ENCODE measurements at regions not wholly inside any gene's neighbourhood (a gene's known extent, or its start where the extent isn't known, plus 50 kb on each side); places are given as distances from the start of the nearest gene placed in this dataset.
A peak's percentile ranks its signal among the peaks of the same experiment; 100 is the strongest.

GRCh38 chr11:130624971-130625544, 176.6 kb downstream of the ADAMTS15 start:
- no peak overlapping the region for H3K4me3 ChIP-seq (replicated peaks in 1 of 2; ENCODE audit: low read depth in 2 of 2, low read length in 2 of 2)
- no peak for TF ChIP-seq CTCF (IDR thresholded peaks at IDR 0.05; ENCODE audit: low read depth, low read length)
- no peak for DNase-seq (ENCODE audit: low read depth in 2 of 2)

- no peak for DNase-seq (ENCODE audit: low read depth in 2 of 2)
- no peak overlapping the region for H3K4me3 ChIP-seq (replicated peaks in 1 of 2; ENCODE audit: low read depth in 2 of 2, low read length in 2 of 2)
- TF ChIP-seq CTCF (IDR thresholded peaks at IDR 0.05; ENCODE audit: low read depth, low read length) = no peak
Measured at GRCh38 chr11:130625578-130626306, 177.3 kb downstream of the ADAMTS15 start.

- H3K4me3 ChIP-seq (replicated peaks in 1 of 2; ENCODE audit: low read depth in 2 of 2, low read length in 2 of 2) = no peak overlapping the region
- TF ChIP-seq CTCF (IDR thresholded peaks at IDR 0.05; ENCODE audit: low read depth, low read length) = no peak
- DNase-seq (ENCODE audit: low read depth in 2 of 2) = no peak
Measured at GRCh38 chr11:130629039-130629438, 180.6 kb downstream of the ADAMTS15 start.

GRCh38 chr11:130631119-130631518, 182.7 kb downstream of the ADAMTS15 start:
- TF ChIP-seq CTCF (IDR thresholded peaks at IDR 0.05; ENCODE audit: low read depth, low read length) = no peak
- H3K4me3 ChIP-seq (replicated peaks in 1 of 2; ENCODE audit: low read depth in 2 of 2, low read length in 2 of 2) = no peak overlapping the region
- DNase-seq (ENCODE audit: low read depth in 2 of 2) = peak; percentile 57 to 97

DNA sequence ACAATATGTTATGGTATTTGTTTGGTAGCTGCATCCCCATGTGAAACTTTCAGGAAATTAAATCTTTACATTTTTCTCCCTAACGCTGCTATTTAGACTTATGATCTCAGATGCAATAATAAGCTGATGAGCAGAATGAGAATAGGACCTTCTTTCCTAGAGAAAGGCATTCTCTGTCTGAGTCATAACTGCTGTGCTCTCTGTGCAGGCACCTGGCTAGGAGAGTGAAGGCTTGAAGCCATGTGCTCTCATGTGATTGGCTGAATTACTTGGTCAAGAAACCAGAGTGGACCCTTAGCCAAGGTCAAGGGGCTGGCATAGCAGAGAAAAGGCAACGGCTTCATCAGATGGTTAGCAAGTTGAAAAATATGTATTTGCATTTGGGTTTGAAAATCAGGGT, 185.0 kb downstream of the ADAMTS15 start:
- peak in 1 of 2 donors; percentile 43 for DNase-seq (ENCODE audit: low read depth in 2 of 2)
- H3K4me3 ChIP-seq (replicated peaks in 1 of 2; ENCODE audit: low read depth in 2 of 2, low read length in 2 of 2) = no peak overlapping the region
- TF ChIP-seq CTCF (IDR thresholded peaks at IDR 0.05; ENCODE audit: low read depth, low read length) = no peak

DNA sequence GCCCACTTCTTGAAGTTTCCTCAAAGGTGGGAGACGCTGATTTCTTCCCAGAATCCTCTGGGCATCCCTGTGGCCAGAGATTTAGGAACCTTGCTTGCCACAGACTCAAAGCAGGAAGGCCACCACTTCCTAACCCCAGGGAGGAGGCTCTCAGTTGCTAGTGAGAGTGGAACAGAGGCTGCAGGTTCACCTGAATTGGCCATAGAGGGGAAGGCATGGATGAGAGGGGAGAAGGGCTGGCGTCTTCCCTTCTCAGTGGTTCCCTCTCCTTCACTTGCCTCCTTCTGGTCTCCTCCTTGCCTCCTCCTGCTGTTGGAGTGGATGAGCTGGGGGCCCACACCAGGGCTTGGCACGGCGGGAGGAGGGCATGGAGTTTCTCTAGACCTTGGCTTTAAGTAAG, 185.7 kb downstream of the ADAMTS15 start:
- TF ChIP-seq CTCF (IDR thresholded peaks at IDR 0.05; ENCODE audit: low read depth, low read length) = no peak

More for the DNA sequence above, 185.7 kb downstream of the ADAMTS15 start:
- DNase-seq (ENCODE audit: low read depth in 2 of 2) = no peak
- H3K4me3 ChIP-seq (replicated peaks in 1 of 2; ENCODE audit: low read depth in 2 of 2, low read length in 2 of 2) = no peak overlapping the region

Data from cardiac fibroblast (primary cell).